Panc1 (cell line): ENCODE measurements at regions not wholly inside any gene's neighbourhood (a gene's known extent, or its start where the extent isn't known, plus 50 kb on each side); places are given as distances from the start of the nearest gene placed in this dataset.
"Not testable (repeated sequence)": the region's sequence is repeated elsewhere in the genome, so short reads cannot be mapped to it uniquely, and the experiment has no call there.

Experiments
- ATAC-seq: fragments of 200-7000 bp; cut with Tn5 transposase; 2 replicates; pipeline ENCODE4 v1.9.1; 2020; ENCODE audit warnings: mild to moderate bottlenecking, moderate library complexity
- BruUV-seq: library from RNA; stranded (reverse); fragments of 400-500 nt; replicated peaks from 2 replicates; lab custom pipeline; 2021; lab: Mats Ljungman, UMichigan
- CTCF ChIA-PET: fragments of 300-600 bp; sonication (Branson Sonifier 250); formaldehyde crosslinking; loops from one replicate; lab custom pipeline; 2022; ENCODE audit warnings: antibody characterized with exemption; lab: Charles Lee
- POLR2A ChIA-PET: fragments of 300-600 bp; sonication (Branson Sonifier 250); formaldehyde crosslinking; loops from one replicate; lab custom pipeline; 2022; ENCODE audit warnings: antibody characterized with exemption; lab: Charles Lee
- DNase-seq: peaks from one replicate; pipeline ENCODE4 v3.0.0-alpha.2; 2010; ENCODE audit warnings: low read depth, low spot score
- H3K27ac ChIP-seq: 2 replicates; pipeline ENCODE4 v1.5.1; 2011; ENCODE audit warnings: mild to moderate bottlenecking, low read length, inconsistent platforms
- H3K27me3 ChIP-seq: fragments of 200-500 bp; sonication (Bioruptor generic); 2 replicates; pipeline ENCODE4 v1.6.0; 2014; ENCODE audit warnings: low read length, inconsistent platforms; ENCODE audit not compliant: control insufficient read depth, insufficient read depth
- H3K36me3 ChIP-seq: fragments of 200-500 bp; sonication (Bioruptor generic); 2 replicates; pipeline ENCODE4 v1.5.1; 2014; ENCODE audit warnings: inconsistent platforms, mild to moderate bottlenecking, low read length, moderate library complexity; ENCODE audit not compliant: control insufficient read depth, insufficient read depth
- H3K4me1 ChIP-seq: 2 replicates; pipeline ENCODE4 v1.5.1; 2011; ENCODE audit warnings: inconsistent platforms, mild to moderate bottlenecking, low read length, moderate library complexity; ENCODE audit not compliant: control insufficient read depth, insufficient read depth
- H3K4me3 ChIP-seq, 2 experiments: 2 replicates each; pipeline ENCODE4 v1.5.1; 2011 to 2012; ENCODE audit warnings: low read depth in 2 of 2, low read length in 2 of 2, mild to moderate bottlenecking in 2 of 2, inconsistent platforms in 1 of 2, moderate library complexity in 1 of 2
- H3K9me3 ChIP-seq: fragments of 200-500 bp; sonication (Bioruptor generic); 2 replicates; pipeline ENCODE4 v1.5.1; 2014; ENCODE audit warnings: low read depth, mild to moderate bottlenecking, inconsistent platforms, low read length, moderate library complexity; ENCODE audit not compliant: control insufficient read depth, insufficient read depth
- CTCF ChIP-seq: fragments of 450-650 bp; IDR thresholded peaks from 2 replicates; pipeline ENCODE4 v1.5.1; 2017; ENCODE audit warnings: mild to moderate bottlenecking
- POLR2AphosphoS5 ChIP-seq: IDR thresholded peaks from 2 replicates; pipeline ENCODE4 v1.6.1; 2012; ENCODE audit warnings: mild to moderate bottlenecking, low read depth, low read length, moderate library complexity
- SIN3A ChIP-seq: IDR thresholded peaks from 2 replicates; pipeline ENCODE4 v1.6.1; 2012; ENCODE audit warnings: low read depth, mild to moderate bottlenecking, low read length, moderate library complexity, borderline replicate concordance; ENCODE audit not compliant: insufficient read depth
- TCF7L2 ChIP-seq: IDR thresholded peaks from 2 replicates; pipeline ENCODE4 v1.6.1; 2011; ENCODE audit warnings: mild to moderate bottlenecking, low read depth, low read length, inconsistent platforms
- in situ Hi-C: cut with HindIII; loops from 2 replicates; pipeline ENCODE4 v1.10.0; 2016; ENCODE audit warnings: low sequenced_read_pairs, low pct_unique_long_range_greater_than_20kb
- intact Hi-C: fragments of 100-400 bp; cut with micrococcal nuclease; formaldehyde crosslinking; loops from one replicate; pipeline ENCODE4 v1.10.0; 2022; ENCODE audit not compliant: unreplicated experiment
- TF ChIP-seq, protein P1 (sequence below), 2 experiments: IDR thresholded peaks; 2 replicates each; pipeline ENCODE4 v1.6.1; 2011 to 2012; ENCODE audit warnings: low read depth in 2 of 2, control low read depth in 1 of 2, low read length in 1 of 2, mild to moderate bottlenecking in 1 of 2, moderate library complexity in 1 of 2; ENCODE audit not compliant: insufficient read depth in 1 of 2

- in situ Hi-C loops: no loop called here
- ChIA-PET CTCF (interaction anchor here (0.6 to 2.1 kb wide), 5 partner anchors 68 to 690 kb away, joined by 3 to 10 read pairs (median 3); no protein-coding TSS in a partner anchor), POLR2A (no interaction called here)
- intact Hi-C loops: loop anchor here (1.0 to 5.0 kb wide), 2 partner anchors 190 to 241 kb away; no protein-coding TSS in a partner anchor
- no peaks in the 10 kb centered on the region for H3K27me3 ChIP-seq
- H3K27ac ChIP-seq: no peak overlapping the region
- BruUV-seq: no TSS peak
- no peaks in the 10 kb centered on the region for H3K9me3 ChIP-seq
- no peaks in the 10 kb centered on the region for H3K36me3 ChIP-seq
- no peak for TF ChIP-seq SIN3A
- peak; percentile 67; the same call in 1 of the 2 replicates for TF ChIP-seq CTCF
- peak; percentile 25 for DNase-seq
- no peak for ATAC-seq
- H3K4me1 ChIP-seq: no peaks in the 10 kb centered on the region
- H3K4me3 ChIP-seq: no peak overlapping the region
These were observed 78.0 kb upstream of the PNPT1 start for GRCh38 chr2:55771612-55772011.

GRCh38 chr2:55768991-55769390 is 75.3 kb upstream of the PNPT1 start:
- ChIA-PET POLR2A (no interaction called here), CTCF (no interaction called here)
- Histone ChIP-seq H3K27me3 (no peaks in the 10 kb centered on the region), H3K27ac (no peak overlapping the region), H3K9me3 (no peaks in the 10 kb centered on the region), H3K4me3 (no peak overlapping the region), H3K36me3 (no peaks in the 10 kb centered on the region), H3K4me1 (no peaks in the 10 kb centered on the region)
- BruUV-seq: no TSS peak
- DNase-seq (no peak), ATAC-seq (no peak)
- TF ChIP-seq TCF7L2: no peak
- TF ChIP-seq POLR2AphosphoS5: no peak
- TF ChIP-seq, protein P1, sequence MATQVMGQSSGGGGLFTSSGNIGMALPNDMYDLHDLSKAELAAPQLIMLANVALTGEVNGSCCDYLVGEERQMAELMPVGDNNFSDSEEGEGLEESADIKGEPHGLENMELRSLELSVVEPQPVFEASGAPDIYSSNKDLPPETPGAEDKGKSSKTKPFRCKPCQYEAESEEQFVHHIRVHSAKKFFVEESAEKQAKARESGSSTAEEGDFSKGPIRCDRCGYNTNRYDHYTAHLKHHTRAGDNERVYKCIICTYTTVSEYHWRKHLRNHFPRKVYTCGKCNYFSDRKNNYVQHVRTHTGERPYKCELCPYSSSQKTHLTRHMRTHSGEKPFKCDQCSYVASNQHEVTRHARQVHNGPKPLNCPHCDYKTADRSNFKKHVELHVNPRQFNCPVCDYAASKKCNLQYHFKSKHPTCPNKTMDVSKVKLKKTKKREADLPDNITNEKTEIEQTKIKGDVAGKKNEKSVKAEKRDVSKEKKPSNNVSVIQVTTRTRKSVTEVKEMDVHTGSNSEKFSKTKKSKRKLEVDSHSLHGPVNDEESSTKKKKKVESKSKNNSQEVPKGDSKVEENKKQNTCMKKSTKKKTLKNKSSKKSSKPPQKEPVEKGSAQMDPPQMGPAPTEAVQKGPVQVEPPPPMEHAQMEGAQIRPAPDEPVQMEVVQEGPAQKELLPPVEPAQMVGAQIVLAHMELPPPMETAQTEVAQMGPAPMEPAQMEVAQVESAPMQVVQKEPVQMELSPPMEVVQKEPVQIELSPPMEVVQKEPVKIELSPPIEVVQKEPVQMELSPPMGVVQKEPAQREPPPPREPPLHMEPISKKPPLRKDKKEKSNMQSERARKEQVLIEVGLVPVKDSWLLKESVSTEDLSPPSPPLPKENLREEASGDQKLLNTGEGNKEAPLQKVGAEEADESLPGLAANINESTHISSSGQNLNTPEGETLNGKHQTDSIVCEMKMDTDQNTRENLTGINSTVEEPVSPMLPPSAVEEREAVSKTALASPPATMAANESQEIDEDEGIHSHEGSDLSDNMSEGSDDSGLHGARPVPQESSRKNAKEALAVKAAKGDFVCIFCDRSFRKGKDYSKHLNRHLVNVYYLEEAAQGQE (IDR thresholded peaks at IDR 0.05; ENCODE audit: insufficient read depth in 1 of 2, low read depth in 2 of 2, low read length in 1 of 2): no peak
- TF ChIP-seq SIN3A: no peak
- TF ChIP-seq CTCF: no peak
- in situ Hi-C loops: no loop called here
- intact Hi-C loops: no loop called here

DNA sequence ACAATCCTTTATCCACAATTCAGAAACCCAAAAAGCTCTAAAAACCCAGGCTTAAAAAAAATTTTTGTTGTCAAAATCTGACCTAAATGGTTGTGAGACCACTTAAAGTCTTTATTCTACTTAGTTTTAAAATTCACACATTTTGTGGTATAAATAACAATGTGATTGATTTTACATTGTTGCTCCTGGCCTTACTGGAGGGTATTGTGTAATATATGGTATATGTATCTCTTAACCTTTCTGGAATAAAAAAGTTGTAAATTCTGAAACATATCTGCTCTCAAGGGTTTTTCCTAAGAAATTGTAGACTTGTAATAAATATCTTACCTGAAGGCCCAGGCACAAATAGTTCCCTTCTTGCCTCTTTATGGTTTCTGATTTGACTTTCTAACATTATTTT is 73.3 kb upstream of the PNPT1 start:
- intact Hi-C loops: no loop called here
- Histone ChIP-seq H3K4me3 (no peak overlapping the region), H3K27me3 (no peaks in the 10 kb centered on the region), H3K4me1 (no peaks in the 10 kb centered on the region), H3K9me3 (no peaks in the 10 kb centered on the region), H3K36me3 (no peaks in the 10 kb centered on the region), H3K27ac (no peak overlapping the region)
- POLR2A ChIA-PET: no interaction called here
- ATAC-seq (no peak), DNase-seq (no peak)
- TF ChIP-seq POLR2AphosphoS5 (no peak), TCF7L2 (no peak)
- TF ChIP-seq, protein P1 (IDR thresholded peaks at IDR 0.05; ENCODE audit: insufficient read depth in 1 of 2, low read depth in 2 of 2, low read length in 1 of 2): no peak
- CTCF ChIA-PET: no interaction called here
- in situ Hi-C loops: no loop called here
- BruUV-seq: no TSS peak

GRCh38 chr2:55765708-55766107 is 72.1 kb upstream of the PNPT1 start:
- H3K27me3 ChIP-seq, H3K27ac ChIP-seq, CTCF ChIA-PET, BruUV-seq, H3K9me3 ChIP-seq, in situ Hi-C loops, ATAC-seq, DNase-seq, intact Hi-C loops, H3K4me3 ChIP-seq, POLR2A ChIA-PET, H3K36me3 ChIP-seq, H3K4me1 ChIP-seq: not testable (repeated sequence)
